OCI-LY1 (cell line): ENCODE measurements at regions not wholly inside any gene's neighbourhood (a gene's known extent, or its start where the extent isn't known, plus 50 kb on each side); places are given as distances from the start of the nearest gene placed in this dataset.

ENCODE experiments used
- CTCF ChIP-seq: fragments of 200-600 bp; sonication (generic), shearing (Covaris generic); IDR thresholded peaks from 2 replicates; pipeline ENCODE4 v1.5.1; 2017; ENCODE audit warnings: mild to moderate bottlenecking, antibody characterized with exemption, low read length, moderate library complexity, mixed read lengths
- EZH2 ChIP-seq: fragments of 200-600 bp; sonication (generic), shearing (Covaris generic); IDR thresholded peaks from 2 replicates; pipeline ENCODE4 v1.8.0; 2017; ENCODE audit warnings: borderline replicate concordance, mixed run types, mild to moderate bottlenecking, antibody characterized with exemption, low read length, moderate library complexity, mixed read lengths

GRCh38 chr3:110623571-110623970 is 448.0 kb upstream of the NECTIN3 start:
- TF ChIP-seq CTCF (no peak), EZH2 (no peak)
